HepG2 (cell line): ENCODE measurements at regions not wholly inside any gene's neighbourhood (a gene's known extent, or its start where the extent isn't known, plus 50 kb on each side); places are given as distances from the start of the nearest gene placed in this dataset.

Experiments used
- ATF4 ChIP-seq, 2 experiments: fragments of 450-650 bp in 1 of 2; sonication (generic) in 1 of 2; formaldehyde crosslinking; IDR thresholded peaks; 2 replicates each; pipeline versions ENCODE4 v1.5.0 to v1.8.0; 2020 to 2022; ENCODE audit warnings: mild to moderate bottlenecking in 1 of 2, missing genetic modification reagents in 1 of 2
- ERF ChIP-seq: IDR thresholded peaks from 2 replicates; pipeline ENCODE4 v1.6.1; 2018; ENCODE audit warnings: missing biosample characterization, missing genetic modification reagents
- FOSL1 ChIP-seq: sonication (generic); formaldehyde crosslinking; IDR thresholded peaks from 2 replicates; pipeline ENCODE4 v1.9.0; 2021; ENCODE audit warnings: missing genetic modification reagents, borderline replicate concordance
- KLF16 ChIP-seq, 2 experiments: sonication (generic) in 1 of 2; formaldehyde crosslinking in 1 of 2; IDR thresholded peaks; 2 replicates each; pipeline versions ENCODE4 v1.6.1 to v1.8.0; 2016 to 2023; ENCODE audit warnings: missing genetic modification reagents in 2 of 2, missing compliant biosample characterization in 1 of 2
- MEIS2 ChIP-seq: sonication (generic); formaldehyde crosslinking; IDR thresholded peaks from 2 replicates; pipeline ENCODE4 v1.9.0; 2021; ENCODE audit warnings: mild to moderate bottlenecking, missing genetic modification reagents
- NR2F6 ChIP-seq, 2 experiments: IDR thresholded peaks; 2 replicates each; pipeline ENCODE4 v1.6.1; 2016; ENCODE audit warnings: antibody characterized with exemption in 1 of 2, mild to moderate bottlenecking in 1 of 2
- TCF12 ChIP-seq, 2 experiments: fragments of 450-650 bp in 1 of 2; sonication (generic) in 1 of 2; formaldehyde crosslinking in 1 of 2; IDR thresholded peaks; 2 replicates each; pipeline versions ENCODE4 v1.6.1 to v1.8.0; 2017 to 2022; ENCODE audit warnings: antibody characterized with exemption in 1 of 2, mild to moderate bottlenecking in 1 of 2, missing genetic modification reagents in 1 of 2, moderate library complexity in 1 of 2
- ZNF274 ChIP-seq: sonication (generic); formaldehyde crosslinking; IDR thresholded peaks from 2 replicates; pipeline ENCODE4 v1.5.1; 2020; ENCODE audit warnings: mild to moderate bottlenecking, missing genetic modification reagents
- ZNF282 ChIP-seq: fragments of 450-650 bp; IDR thresholded peaks from 2 replicates; pipeline ENCODE4 v1.6.1; 2018; ENCODE audit not compliant: partially characterized antibody
- ZNF557 ChIP-seq: sonication (generic); formaldehyde crosslinking; IDR thresholded peaks from 2 replicates; pipeline ENCODE4 v1.4.0; 2020; ENCODE audit warnings: missing genetic modification reagents

- no peak for TF ChIP-seq TCF12 (IDR thresholded peaks at IDR 0.05)
- no peak for TF ChIP-seq TCF12 (CRISPR knock-in tag; IDR thresholded peaks at IDR 0.05)
- no peak for TF ChIP-seq KLF16 (CRISPR knock-in tag; IDR thresholded peaks at IDR 0.05)
- no peak for TF ChIP-seq ATF4 (CRISPR knock-in tag; IDR thresholded peaks at IDR 0.05)
- no peak for TF ChIP-seq FOSL1 (CRISPR knock-in tag)
- no peak for TF ChIP-seq ERF (CRISPR knock-in tag)
- TF ChIP-seq ZNF282 = no peak
- no peak for TF ChIP-seq MEIS2 (CRISPR knock-in tag)
- TF ChIP-seq ZNF557 = no peak
- no peak for TF ChIP-seq ZNF274 (CRISPR knock-in tag)
- no peak for TF ChIP-seq NR2F6 (IDR thresholded peaks at IDR 0.05)
- no peak for TF ChIP-seq NR2F6 (CRISPR knock-in tag; IDR thresholded peaks at IDR 0.05)
Observed at GRCh38 chr6:141349710-141350109, 783.0 kb upstream of the GJE1 start.
